Spinal cord (tissue), 9 donors: ENCODE measurements at regions not wholly inside any gene's neighbourhood (a gene's known extent, or its start where the extent isn't known, plus 50 kb on each side); places are given as distances from the start of the nearest gene placed in this dataset.
"Not testable (repeated sequence)": the region's sequence is repeated elsewhere in the genome, so short reads cannot be mapped to it uniquely, and the experiment has no call there.

Source experiments
- DNase-seq, 6 donors: peaks; one replicate each; pipeline versions ENCODE4 v3.0.0 to v3.0.0-alpha.2; 2013 to 2015; ENCODE audit warnings: low spot score in 6 of 6, low read depth in 4 of 6
- H3K27ac ChIP-seq: one replicate; pipeline ENCODE4 v1.5.1; 2013; ENCODE audit warnings: low read depth, low read length, control low read depth
- H3K27me3 ChIP-seq: one replicate; pipeline ENCODE4 v1.6.1; 2013; ENCODE audit warnings: low read length; ENCODE audit not compliant: control insufficient read depth, insufficient read depth
- H3K36me3 ChIP-seq: one replicate; pipeline ENCODE4 v1.6.1; 2013; ENCODE audit warnings: low read length; ENCODE audit not compliant: control insufficient read depth, insufficient read depth
- H3K4me1 ChIP-seq: one replicate; pipeline ENCODE4 v1.6.1; 2013; ENCODE audit warnings: low read length; ENCODE audit not compliant: control insufficient read depth, insufficient read depth
- H3K4me3 ChIP-seq: one replicate; pipeline ENCODE4 v1.5.1; 2013; ENCODE audit warnings: low read depth, low read length, control low read depth
- H3K9me3 ChIP-seq: one replicate; pipeline ENCODE4 v1.6.1; 2013; ENCODE audit warnings: low read length; ENCODE audit not compliant: control insufficient read depth, insufficient read depth
- WGBS: methylation state at CpG from one replicate; pipeline ENCODE4 v1.1.5; 2013; ENCODE audit warnings: missing lambda C conversion rate; ENCODE audit not compliant: insufficient coverage; 5-methylcytosine and 5-hydroxymethylcytosine counted together
- donor health status: healthy.

GRCh38 chr3:181330821-181331563 is 341.5 kb upstream of the DNAJC19 start:
- H3K36me3 ChIP-seq = no peaks in the 10 kb centered on the region
- H3K27ac ChIP-seq = no peak overlapping the region
- 30% methylated on average over 2 of the region's 5 CpGs for WGBS
- H3K9me3 ChIP-seq = no peaks in the 10 kb centered on the region
- DNase-seq = no peak
- H3K4me1 ChIP-seq = peaks cover 3% of the 10 kb centered on the region
- H3K27me3 ChIP-seq = no peaks in the 10 kb centered on the region
- H3K4me3 ChIP-seq = no peak overlapping the region

GRCh38 chr3:181330257-181330656 is 340.7 kb upstream of the DNAJC19 start:
- no peaks in the 10 kb centered on the region for H3K9me3 ChIP-seq
- peak in 1 of 6 donors; percentile 53 for DNase-seq
- H3K36me3 ChIP-seq = no peaks in the 10 kb centered on the region
- H3K27me3 ChIP-seq = no peaks in the 10 kb centered on the region
- H3K4me1 ChIP-seq = peaks cover 3% of the 10 kb centered on the region
- WGBS = no CpG with 5 or more reads among the region's 3 CpGs
- no peak overlapping the region for H3K27ac ChIP-seq
- H3K4me3 ChIP-seq = no peak overlapping the region

- no peak overlapping the region for H3K4me3 ChIP-seq
Measured at GRCh38 chr3:181329024-181329423, 339.5 kb upstream of the DNAJC19 start.

GRCh38 chr3:181328346-181328745 is 338.8 kb upstream of the DNAJC19 start:
- 50% methylated on average over 1 of the region's 5 CpGs for WGBS
- Histone ChIP-seq H3K27me3 (no peaks in the 10 kb centered on the region), H3K4me1 (peaks cover 3% of the 10 kb centered on the region), H3K9me3 (no peaks in the 10 kb centered on the region), H3K27ac (no peak overlapping the region), H3K36me3 (no peaks in the 10 kb centered on the region), H3K4me3 (no peak overlapping the region)
- DNase-seq = no peak

More at GRCh38 chr3:181329024-181329423, 339.5 kb upstream of the DNAJC19 start:
- no CpG with 5 or more reads among the region's 2 CpGs for WGBS
- Histone ChIP-seq H3K9me3 (no peaks in the 10 kb centered on the region), H3K27ac (no peak overlapping the region), H3K36me3 (no peaks in the 10 kb centered on the region), H3K4me1 (peaks cover 3% of the 10 kb centered on the region), H3K27me3 (no peaks in the 10 kb centered on the region)
- peak in 2 of 6 donors; percentile 9 to 76 for DNase-seq

- H3K36me3 ChIP-seq = no peaks in the 10 kb centered on the region
- WGBS = no CpG with 5 or more reads among the region's 4 CpGs
- H3K9me3 ChIP-seq = no peaks in the 10 kb centered on the region
- no peaks in the 10 kb centered on the region for H3K27me3 ChIP-seq
- no peak for DNase-seq
- H3K4me1 ChIP-seq = peaks cover 3% of the 10 kb centered on the region
- no peak overlapping the region for H3K27ac ChIP-seq
- H3K4me3 ChIP-seq = no peak overlapping the region
Measured at GRCh38 chr3:181327349-181327748, 337.8 kb upstream of the DNAJC19 start.

GRCh38 chr3:181326637-181327223 is 337.2 kb upstream of the DNAJC19 start:
- peak in 2 of 6 donors; percentile 61 to 65 for DNase-seq
- H3K27ac ChIP-seq = no peak overlapping the region
- peaks cover 3% of the 10 kb centered on the region for H3K4me1 ChIP-seq
- no peaks in the 10 kb centered on the region for H3K27me3 ChIP-seq
- WGBS = no CpG with 5 or more reads among the region's 3 CpGs
- no peaks in the 10 kb centered on the region for H3K36me3 ChIP-seq
- H3K4me3 ChIP-seq = no peak overlapping the region
- no peaks in the 10 kb centered on the region for H3K9me3 ChIP-seq

- not testable (repeated sequence) for H3K27me3 ChIP-seq, H3K4me3 ChIP-seq
- 88% methylated on average over 4 of the region's 5 CpGs for WGBS
Measured at GRCh38 chr3:181324516-181324915, 335.0 kb upstream of the DNAJC19 start.

GRCh38 chr3:181318321-181318720 is 328.8 kb upstream of the DNAJC19 start:
- no peak overlapping the region for H3K27ac ChIP-seq
- no peaks in the 10 kb centered on the region for H3K9me3 ChIP-seq
- no peaks in the 10 kb centered on the region for H3K27me3 ChIP-seq
- no peaks in the 10 kb centered on the region for H3K4me1 ChIP-seq
- no peak for DNase-seq
- H3K4me3 ChIP-seq = no peak overlapping the region
- no peaks in the 10 kb centered on the region for H3K36me3 ChIP-seq

More at GRCh38 chr3:181324516-181324915, 335.0 kb upstream of the DNAJC19 start:
- not testable (repeated sequence) for DNase-seq, H3K36me3 ChIP-seq, H3K27ac ChIP-seq, H3K4me1 ChIP-seq, H3K9me3 ChIP-seq

- Histone ChIP-seq H3K27ac (no peak overlapping the region), H3K4me3 (no peak overlapping the region), H3K36me3 (no peaks in the 10 kb centered on the region), H3K27me3 (no peaks in the 10 kb centered on the region), H3K9me3 (no peaks in the 10 kb centered on the region), H3K4me1 (no peaks in the 10 kb centered on the region)
- DNase-seq = peak in 2 of 6 donors; percentile 16 to 59
- WGBS = 11% methylated on average over 2 of the region's 3 CpGs
Measured at GRCh38 chr3:181317508-181317907, 328.0 kb upstream of the DNAJC19 start.

- Histone ChIP-seq H3K27ac (no peak overlapping the region), H3K4me1 (no peaks in the 10 kb centered on the region), H3K27me3 (no peaks in the 10 kb centered on the region), H3K9me3 (no peaks in the 10 kb centered on the region), H3K36me3 (no peaks in the 10 kb centered on the region), H3K4me3 (no peak overlapping the region)
- WGBS = 40% methylated on average over 1 of the region's 1 CpG
- DNase-seq = peak in 1 of 6 donors; percentile 24
Measured at GRCh38 chr3:181316482-181316881, 326.9 kb upstream of the DNAJC19 start.
